HG02759 (cell line): ENCODE measurements at regions not wholly inside any gene's neighbourhood (a gene's known extent, or its start where the extent isn't known, plus 50 kb on each side); places are given as distances from the start of the nearest gene placed in this dataset.

Experiments used
- ATAC-seq: cut with Tn5 transposase; IDR thresholded peaks from one replicate; pipeline ENCODE4 v1.9.1; 2021; ENCODE audit warnings: mild to moderate bottlenecking, moderate library complexity; ENCODE audit not compliant: unreplicated experiment

DNA sequence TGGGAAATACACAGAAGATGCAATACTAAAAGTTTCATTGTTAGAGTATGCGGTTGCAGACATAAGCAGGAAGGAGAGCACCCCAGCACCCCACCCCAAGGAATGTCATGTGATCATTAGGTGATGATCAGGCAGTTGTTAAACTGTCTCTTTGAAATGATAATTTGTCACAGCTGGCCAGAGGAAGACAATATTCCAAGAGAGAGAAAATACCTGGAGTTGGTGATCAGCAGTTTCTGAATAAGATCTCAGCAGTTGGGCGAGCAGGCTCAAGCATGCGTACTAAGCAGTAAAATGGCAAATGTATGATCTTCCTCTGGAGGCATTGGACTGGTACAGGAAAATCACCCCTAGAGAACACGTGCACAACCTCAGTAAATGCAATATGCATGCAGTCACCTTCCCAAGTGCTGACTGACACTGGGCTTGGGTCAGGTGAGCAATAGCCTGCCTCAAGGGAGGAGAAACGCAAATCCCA is 250.1 kb upstream of the MBL2 start:
- no peak for ATAC-seq

DNA sequence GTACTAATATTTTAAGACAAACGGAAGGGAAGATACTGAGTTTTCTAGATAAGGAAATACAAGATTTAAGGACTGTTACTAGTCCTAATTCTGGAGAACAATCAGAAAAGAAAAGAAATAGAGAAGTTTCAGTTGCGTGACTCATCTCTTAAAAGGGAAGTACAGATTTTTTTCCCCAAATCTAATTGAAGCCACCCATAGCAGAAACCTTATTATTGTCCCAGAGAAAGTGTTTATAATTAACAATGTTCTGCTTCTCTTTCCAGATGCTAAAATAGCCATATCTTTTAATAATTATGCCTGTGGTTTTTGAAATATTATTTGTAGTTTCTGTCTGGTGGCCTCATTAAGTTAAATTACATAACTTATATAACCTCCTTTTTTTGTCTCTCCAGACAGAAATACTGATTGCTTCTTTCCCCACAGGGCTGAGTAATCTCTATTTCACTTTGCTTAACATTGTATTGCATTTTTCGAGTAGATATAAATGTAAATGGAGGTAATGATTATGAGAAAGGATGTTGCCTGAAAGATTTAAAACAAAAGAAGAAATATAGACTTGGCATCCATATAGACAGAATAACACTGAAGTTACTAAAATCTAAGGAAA is 240.7 kb upstream of the MBL2 start:
- peak; percentile 70 for ATAC-seq

DNA sequence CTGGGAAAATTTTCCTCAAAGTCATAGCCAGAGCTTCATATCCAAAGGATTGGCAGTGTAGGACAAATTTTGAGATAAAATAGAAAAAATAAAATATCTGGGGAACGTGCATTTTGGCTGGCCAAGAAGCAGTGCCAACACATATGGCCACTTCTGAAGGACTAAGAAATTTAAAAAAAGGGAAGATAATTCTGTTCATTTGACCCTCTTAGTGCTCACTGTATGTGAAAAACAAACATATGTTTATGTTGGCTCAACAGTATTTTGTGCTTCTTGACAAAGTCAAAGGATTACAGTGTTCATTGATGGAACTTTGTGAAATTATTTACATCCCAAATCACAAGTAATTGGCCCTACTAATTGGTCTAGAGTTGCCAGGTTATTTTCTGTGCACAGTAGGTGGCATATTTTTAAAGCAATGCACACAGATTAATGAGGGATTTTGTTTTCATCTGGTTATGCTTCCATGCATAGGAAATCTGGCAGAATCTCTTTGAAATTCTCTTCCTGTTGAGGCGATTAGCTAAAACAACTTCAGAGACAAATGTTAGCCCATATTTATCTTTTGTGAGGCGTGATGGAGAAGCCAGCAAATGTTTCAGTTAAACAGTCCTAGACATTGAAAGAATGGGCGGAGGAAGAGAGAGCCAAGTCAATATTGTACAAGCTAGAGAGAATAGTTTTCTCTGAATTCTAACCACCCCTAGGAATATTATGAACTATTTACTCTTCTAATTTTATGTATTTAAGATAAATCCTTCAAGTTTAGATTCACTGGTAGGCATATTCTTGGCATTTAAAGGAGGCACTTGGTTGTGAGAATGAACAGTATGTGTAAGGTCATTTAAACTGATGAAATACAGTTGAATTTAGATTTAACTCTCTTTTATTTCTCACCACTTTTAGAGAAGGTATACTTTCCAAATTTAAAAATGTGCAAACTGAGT is 237.7 kb upstream of the MBL2 start:
- no peak for ATAC-seq

DNA sequence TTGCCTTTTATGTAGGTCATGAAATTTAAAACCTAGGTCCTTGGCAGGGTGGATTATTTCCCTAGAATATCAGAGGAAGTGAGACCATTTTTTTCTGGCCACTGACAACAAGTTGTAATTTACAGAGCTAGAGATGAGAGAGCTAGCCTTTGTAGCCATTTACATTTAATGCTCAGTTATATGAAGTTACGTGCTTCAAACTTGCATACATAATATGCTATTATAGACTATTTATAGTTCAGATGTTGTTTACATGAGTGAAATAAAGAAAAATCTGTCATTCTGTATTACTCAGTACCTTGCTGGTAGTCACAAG is 234.9 kb upstream of the MBL2 start:
- ATAC-seq, result no peak

DNA sequence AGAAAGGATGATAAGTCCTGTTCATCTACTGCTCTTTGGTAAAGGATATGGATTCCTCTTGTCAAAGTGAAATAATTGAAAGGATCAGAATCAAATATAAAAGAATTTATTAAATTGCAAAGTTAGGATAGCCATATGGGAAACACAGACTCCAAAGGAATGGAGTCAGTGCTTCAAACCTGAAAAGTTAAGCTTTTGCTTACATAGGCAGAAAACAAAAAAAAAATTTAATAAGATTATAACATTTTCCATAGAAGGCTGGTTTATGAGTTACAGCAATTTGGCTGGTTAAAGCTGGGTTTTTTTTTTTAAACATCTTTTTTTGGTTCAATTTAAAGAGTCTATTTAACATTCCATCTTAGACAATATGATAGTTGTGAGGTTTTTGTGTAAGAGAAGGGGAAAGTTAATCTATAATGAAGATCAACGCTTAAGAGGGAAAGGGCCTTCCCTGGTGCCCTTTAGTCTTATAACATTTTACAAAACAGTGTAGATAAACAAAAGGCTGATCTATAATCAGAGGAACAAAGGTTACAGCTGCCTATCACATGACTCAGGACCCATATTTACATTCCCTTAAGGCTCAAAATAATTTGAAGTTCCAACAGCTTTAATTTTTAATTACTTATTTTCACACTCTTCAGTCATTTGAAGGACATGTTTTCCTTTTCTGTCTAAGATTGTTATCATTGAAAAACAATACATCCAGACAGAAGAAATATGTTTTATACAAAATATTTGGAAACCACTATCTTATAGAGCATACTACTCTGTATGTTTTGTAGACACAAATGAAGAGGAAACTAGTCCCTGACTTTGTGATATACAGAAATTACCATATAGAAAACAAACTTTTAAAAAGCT is 234.3 kb upstream of the MBL2 start:
- no peak for ATAC-seq

DNA sequence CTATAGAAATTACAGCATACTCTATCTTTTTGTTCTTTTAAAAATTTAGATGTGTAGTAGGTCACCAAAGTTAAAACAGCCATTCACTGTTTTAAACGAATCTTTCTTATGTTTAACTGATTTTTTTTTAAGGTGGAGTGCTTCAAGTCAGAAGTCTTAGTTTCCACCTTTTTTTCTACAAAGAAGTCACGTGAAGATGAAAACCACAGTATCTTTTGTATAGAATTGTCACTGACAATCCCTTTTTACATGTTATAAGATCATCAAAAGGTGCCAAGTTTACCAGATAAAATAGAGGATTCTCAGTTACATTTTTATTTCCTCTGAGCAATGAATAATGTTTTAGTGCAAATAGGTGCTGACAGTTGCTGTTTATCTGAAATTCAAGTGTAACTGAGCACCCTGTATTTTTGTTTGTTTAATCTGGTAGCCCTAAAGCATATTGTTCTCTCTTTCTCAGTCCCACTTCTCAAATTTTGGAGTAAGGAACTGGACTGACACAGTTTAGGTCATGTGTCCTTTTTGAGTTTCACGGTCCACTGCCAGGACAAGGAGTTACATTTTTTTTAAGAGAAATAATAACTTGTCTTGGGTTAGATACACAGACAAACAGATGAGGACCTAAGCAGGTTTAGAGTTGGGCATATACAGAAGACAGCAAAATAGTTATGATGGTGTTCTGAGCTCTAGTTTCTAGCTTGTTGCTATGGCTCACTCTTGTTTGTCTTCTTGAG is 233.2 kb upstream of the MBL2 start:
- no peak for ATAC-seq

DNA sequence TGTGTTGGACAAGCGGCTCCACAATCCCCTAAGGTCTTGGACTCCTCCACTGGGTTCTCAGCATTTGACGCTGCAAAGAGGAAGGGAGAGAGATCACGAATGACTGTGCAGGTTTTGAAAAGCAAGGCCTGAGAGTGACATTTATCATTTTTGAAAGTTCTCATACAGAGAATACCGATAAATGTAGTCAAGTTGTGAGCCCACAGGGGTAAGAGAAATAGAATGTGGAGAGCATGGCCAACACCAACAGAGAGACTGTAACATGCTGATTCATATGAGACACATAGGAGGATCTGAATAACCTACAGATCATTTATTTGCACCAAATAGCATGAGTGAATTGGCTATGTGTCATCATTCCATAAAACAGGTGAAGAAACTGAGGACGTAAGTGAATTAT is 230.5 kb upstream of the MBL2 start:
- no peak for ATAC-seq

DNA sequence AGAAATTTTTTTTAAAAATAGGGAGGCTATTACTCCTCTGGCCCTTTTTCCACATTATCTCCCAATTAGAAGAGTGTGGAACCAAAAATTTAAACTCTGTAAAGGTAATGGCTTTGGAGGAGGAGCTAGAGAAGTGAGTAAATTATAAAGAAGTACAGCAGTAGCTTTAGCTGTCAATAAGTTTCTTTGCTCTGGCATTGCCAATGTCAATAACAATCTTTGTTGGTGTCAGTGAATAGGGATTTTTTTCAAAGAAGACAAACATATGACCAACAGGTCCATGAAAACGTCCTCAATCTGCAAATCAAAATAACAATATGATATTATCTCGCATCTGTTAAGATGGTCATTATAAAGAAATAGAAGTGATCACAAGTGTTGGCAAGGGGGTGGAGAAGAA is 227.1 kb upstream of the MBL2 start:
- ATAC-seq, result no peak

DNA sequence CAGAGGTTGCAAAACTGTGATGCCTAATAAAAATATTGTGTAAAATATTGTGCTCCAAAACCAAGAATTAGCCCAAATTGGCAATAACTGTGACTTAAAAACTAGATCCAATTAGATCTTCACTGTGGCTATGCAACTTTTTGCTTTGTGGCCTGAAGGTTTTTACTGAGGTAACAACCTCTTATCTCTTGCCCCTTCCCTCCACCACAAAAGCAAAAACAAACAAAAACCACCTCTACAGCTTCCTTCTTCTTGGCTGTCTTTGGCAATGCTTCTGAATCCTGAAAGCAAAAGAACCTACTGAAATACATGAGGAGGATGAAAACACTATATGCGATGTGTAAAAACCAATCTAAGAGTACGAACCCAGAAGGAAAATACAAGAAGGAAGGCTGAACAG is 226.7 kb upstream of the MBL2 start:
- ATAC-seq, result no peak

DNA sequence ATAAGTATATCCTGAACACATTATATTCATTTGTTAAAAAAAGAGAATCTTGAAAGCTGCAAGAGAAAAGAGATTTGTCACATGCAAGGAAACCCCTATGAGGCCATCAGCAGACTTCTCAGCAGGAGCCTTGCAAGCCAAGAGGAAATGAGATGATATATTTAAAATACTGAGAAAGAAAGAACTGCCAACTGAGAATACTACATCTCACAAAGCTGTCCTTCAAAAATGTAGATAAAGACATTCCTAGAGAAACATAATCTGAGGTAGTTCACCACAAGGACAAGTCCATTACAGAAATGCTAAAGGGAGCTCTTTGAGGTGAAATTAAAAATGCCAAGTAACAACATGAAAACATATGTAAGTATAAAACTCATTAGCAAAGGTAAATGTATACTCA is 224.4 kb upstream of the MBL2 start:
- no peak for ATAC-seq

DNA sequence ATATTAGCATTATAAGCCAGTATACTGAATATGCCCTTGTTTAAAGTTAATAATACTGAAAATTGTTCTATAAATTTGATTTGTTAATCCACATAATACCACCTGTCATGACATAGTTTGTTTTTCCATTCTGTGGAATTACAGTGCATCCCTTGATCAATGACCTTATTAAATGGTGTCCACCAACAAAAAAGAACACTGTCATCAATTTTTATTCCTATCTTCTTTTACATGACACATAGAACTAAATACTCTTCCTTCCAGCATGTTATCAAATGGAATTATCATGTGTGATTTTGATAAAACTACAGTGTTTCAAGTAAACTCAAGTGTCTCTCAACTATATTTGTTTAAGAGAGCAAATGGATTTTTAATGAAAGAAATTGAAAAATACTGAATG is 221.8 kb upstream of the MBL2 start:
- no peak for ATAC-seq

DNA sequence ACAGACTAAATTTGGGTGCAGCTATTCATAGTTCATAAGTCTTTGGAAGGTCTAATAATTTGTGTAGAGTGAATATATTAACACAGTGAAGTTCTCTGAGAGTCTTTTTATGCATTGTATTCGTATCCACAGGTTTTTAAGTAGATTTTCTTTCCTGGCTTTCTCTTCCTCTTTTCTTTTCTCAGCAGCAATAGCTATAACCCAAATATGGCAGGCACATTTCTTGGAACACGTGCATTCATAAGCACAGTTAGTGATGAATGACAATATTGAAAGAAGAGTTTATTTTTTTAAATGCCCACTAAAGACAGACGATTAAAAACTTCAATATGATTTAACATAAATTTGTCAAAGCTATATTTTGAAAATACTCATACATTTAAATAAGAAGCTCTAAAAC is 220.5 kb upstream of the MBL2 start:
- ATAC-seq, result no peak

DNA sequence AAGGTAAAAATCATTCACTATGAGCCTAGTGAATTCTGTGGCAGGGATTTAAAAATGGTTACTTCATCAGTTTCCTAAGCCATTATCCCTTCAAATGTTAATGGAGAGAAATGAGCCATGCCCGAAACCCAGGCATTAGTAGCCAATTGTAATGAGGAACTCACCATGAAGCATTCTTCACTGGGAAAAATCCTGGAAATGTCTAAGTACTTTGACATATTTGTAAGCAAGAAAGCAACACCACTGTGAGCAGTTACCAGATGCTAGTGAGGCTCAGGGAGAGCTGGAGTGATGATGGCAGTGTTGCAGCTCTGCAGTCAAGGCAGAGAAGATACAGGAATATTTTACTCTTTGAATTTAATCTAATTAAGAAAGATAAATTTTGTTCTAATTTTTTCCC is 220.0 kb upstream of the MBL2 start:
- ATAC-seq, result no peak

DNA sequence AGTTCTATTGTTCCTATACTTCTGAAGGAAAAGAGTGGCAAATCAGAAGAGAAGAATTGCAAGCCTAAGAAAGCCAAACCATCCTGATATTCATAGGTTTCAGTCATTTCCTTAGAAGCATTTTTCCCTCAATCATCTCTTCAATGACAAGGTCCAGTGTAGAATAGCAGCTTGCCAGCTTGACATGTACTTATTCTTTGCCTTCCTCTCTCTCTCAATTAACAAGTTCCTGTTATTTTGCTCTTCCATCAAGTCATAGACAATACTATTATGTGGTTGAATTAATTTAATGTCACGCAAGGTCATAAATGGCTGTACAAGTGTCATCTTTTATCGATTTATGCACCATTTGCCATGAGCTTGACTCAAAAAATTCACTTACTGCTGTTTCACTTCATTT is 216.3 kb upstream of the MBL2 start:
- ATAC-seq, result no peak

DNA sequence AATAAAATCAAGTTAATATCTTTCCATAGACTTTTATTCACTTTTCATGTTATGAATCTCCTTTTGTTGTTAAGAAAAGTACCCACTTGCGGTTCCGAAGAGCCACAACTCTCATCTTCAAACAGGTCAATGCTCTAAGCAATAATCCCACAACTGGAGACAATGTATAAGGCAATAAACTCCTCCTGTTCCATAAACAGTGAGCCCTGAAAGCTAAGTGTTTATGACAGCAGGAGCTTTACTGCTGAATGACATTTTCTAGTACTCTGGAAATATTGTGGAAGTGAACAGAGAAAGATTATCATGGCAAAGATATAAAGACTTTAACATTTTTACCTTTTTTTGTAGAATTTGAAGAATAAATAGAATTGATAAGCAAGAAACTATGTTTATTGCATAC is 213.5 kb upstream of the MBL2 start:
- ATAC-seq, result no peak

DNA sequence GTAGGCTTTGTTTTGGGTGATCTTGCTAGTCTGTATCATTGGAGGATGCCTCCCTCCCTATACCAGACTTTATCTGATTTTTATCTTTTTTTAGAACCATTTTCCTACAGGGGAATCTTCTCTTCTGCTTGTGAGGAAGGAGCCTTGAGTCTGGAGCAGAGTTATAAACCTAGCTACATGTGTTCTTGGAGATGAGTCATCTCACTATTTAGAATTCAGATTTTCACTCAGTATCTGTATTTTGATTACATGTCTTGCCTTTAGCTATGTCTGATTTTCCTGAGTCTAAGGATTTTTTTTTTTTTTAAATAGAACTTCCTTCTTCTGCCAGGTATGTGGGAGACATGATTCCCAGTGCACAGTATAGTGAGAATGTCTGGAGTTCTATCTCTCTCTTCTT is 211.6 kb upstream of the MBL2 start:
- no peak for ATAC-seq

DNA sequence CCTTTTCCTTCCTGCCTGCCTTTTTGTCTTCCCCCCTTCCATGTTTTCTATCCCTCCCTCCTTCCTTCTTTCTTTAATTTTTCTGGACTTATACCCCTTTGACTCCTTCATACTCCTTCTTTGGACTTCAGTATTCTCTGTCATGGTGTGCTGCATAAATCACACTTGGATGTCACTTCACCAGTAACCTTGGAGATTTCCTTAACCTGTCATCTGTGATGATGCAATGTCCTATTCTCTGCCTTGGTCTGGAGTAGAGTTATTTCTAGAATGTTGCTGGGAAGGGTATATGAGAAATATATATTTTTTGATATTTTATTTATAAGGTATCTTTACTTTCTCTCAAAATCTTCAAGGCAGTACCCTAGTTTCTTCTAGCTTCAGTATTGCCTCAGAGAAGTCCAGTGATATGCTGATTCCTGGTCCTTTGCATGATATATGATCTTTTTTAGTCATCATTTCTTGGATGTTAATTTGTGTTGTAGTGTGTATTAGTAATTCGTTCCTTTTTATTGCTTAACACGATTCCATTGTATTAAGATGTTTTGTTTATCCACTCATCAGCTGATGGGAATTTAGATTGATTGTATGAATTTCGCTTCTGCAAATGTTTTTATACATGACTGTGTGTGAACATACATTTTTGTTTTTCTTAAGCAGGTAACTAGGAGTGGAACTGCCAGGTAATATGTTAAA is 206.9 kb upstream of the MBL2 start:
- ATAC-seq, result no peak

DNA sequence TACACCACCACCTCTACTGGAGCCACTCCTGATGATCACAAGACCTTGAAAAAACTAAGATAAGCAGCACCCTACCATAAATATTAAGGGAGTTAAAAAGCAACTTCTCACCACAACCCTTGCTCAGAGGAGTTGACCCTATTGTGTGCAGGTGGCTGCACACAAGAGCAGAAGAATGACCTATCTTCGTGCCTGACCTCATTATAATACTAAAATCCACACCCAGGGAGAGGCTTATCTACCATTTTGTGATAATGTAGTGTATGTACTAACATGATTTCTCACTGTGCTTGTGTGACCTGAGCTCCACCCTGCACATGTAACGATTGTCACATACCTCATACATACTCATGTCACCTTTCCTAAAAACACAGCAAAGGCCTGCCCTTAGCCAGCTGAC is 205.0 kb upstream of the MBL2 start:
- no peak for ATAC-seq

DNA sequence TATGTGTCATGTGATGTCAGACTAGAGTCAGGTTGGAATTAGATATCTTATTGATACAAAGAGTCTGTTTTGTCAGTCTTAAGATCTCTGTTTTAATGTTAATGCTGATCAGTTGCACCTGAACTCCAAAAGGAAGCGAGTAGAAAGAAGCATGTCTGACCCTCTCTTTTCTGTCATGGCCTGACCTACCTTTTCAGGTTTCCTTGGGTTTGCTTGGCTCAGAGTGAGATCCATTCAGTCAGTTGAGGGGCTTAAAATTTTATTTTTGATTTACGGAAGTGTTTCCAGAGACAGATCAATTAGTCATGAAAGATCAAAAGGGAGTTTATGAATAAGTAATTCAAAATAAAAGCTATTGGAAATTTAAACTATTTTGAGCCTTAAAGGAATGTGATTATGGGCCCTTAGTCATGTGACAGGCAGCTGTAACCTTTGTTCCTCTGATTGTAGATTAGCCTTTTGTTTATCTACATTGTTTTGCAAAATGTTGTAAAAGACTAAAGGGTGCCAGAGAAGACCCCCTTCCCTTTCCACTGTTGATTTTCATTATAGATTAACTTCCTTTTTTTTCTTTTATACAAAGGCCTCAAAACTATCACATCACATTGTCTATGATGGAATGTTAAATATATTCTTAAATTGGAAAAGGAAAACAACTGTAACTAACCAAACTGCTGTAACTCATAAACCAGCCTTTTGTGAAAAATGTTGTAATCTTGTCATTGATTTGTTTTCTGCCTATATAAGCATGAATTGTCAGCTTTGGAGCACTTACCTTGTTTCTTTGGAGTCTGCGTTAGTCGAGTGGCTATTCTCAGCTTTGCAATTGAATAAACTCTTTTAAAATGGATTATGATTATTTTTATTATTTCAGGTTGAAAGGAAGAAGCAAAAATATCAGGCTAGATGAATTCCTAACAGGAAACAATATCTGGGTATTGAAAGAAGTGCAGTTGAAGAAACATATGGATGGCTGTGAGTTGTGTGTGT is 195.5 kb upstream of the MBL2 start:
- no peak for ATAC-seq
